Islet of Langerhans (tissue), 1 donor: ENCODE measurements at regions not wholly inside any gene's neighbourhood (a gene's known extent, or its start where the extent isn't known, plus 50 kb on each side); places are given as distances from the start of the nearest gene placed in this dataset.

ENCODE experiments used
- FAIRE-seq: peaks from one replicate; lab custom pipeline; 2011; peaks lifted over from hg19 to GRCh38; lab: Jason Lieb, UNC

GRCh38 chr6:105907301-105907700, 178.8 kb upstream of the PRDM1 start:
- FAIRE-seq, result no peak

DNA sequence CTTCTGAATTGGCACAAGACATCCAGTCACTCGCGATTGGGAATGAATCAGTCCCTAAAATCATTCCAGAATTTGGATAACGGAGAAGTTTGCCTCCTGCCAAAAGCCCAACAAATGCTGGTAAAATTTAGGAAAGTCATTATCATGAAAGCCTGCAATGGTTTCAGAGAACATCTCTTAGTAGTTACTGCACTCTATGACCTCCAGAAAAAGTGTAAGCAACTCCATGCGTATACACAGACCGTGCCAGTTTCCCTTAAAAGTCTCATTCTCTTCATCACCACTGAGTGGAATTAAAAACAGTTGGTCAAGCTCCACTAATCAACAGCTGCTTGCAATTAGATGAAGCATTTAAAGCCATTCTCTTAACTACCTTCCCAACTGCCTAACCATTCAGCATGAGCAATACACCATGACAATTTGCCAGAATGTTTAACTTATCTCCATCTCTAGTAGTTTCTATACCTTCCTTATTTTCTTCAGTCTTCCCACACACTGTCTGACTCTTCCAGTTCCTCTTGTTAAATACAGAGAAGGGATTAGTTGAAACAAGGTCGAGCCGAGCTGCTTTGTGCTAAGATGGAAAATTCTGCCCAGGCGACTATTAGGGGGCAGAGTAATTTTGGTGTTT, 183.6 kb upstream of the PRDM1 start:
- no peak for FAIRE-seq

DNA sequence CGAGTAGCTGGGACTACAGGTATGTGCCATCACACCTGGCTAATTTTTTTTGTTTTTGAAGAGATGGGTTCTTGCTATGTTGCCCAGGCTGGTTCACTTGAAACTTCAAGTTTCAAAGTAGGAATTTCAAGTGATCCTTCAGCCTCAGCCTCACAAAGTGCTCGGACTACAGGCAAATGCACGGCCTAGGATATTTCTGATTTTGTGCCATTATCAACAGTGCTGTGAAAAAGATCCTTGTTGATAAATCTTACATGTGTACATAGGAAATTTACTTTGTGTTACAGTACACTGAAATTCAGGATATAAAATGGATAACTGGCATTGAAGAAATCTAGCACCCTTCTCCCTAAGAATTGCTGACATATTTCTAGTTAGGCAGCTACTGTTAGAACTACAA, 184.6 kb upstream of the PRDM1 start:
- no peak for FAIRE-seq

GRCh38 chr6:105900125-105900937, 185.8 kb upstream of the PRDM1 start:
- no peak for FAIRE-seq

GRCh38 chr6:105898286-105898685, 187.8 kb upstream of the PRDM1 start:
- FAIRE-seq, result no peak

DNA sequence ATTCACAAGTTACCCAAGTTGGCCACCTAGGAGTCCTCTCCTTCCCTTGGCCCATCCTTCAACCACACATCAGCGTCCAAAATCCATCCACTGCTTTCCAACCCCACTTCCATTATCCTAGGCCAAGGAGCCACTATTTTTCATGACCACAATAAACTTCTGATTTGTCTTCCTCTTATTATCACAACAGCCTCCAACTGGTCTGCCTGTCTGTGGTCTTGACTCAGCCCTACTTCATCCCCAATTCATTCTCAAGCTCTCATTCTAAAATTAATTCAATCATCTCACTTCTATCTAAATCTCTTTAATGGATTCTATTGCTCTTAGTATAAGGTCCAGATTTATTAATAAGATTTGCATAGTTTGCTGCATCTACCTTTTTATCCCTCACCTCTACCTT, 189.0 kb upstream of the PRDM1 start:
- FAIRE-seq, result no peak

GRCh38 chr6:105896821-105897095, 189.4 kb upstream of the PRDM1 start:
- no peak for FAIRE-seq

GRCh38 chr6:105896052-105896820, 189.9 kb upstream of the PRDM1 start:
- FAIRE-seq, result no peak

DNA sequence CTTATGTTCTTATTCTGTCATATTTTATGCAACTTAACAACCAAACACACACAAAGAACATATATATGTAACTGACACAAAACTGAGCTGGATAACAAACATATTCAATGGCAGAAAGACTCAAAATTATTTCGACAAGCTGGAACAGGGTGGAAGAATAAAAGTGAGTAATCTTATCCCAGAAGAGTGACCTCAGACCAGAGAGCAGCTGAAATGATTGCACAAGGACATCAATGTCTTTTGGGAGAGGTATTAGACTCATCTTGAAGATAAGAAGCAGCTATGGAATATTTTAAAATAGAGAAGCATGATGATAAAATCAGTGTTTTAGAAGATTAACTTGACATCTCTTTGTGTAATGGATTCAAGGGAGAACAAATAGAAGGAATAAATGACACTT, 191.6 kb upstream of the PRDM1 start:
- no peak for FAIRE-seq

- no peak for FAIRE-seq
Measured at GRCh38 chr6:105893741-105894140, 192.4 kb upstream of the PRDM1 start.

- FAIRE-seq, result no peak
Measured at GRCh38 chr6:105892577-105893262, 193.4 kb upstream of the PRDM1 start.

GRCh38 chr6:105890521-105891244, 195.5 kb upstream of the PRDM1 start:
- no peak for FAIRE-seq

DNA sequence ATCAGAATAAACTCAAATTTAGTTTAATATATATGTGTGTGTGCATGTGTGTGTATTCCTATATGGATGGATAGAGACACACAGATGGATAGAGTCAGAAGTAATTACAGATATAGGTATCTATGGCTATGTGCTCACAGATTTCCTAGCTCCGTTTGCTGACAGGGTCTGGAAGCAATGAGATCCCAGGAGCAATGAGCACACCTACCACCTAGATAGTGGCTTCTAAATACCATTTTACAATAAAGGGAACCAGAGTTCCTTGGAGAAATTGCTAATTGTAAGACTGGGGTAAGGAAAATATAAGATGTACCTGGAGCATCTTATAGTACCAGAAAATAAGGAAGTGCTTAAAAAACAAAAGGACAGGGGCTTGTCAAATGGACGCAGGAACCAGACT, 196.2 kb upstream of the PRDM1 start:
- FAIRE-seq, result no peak

DNA sequence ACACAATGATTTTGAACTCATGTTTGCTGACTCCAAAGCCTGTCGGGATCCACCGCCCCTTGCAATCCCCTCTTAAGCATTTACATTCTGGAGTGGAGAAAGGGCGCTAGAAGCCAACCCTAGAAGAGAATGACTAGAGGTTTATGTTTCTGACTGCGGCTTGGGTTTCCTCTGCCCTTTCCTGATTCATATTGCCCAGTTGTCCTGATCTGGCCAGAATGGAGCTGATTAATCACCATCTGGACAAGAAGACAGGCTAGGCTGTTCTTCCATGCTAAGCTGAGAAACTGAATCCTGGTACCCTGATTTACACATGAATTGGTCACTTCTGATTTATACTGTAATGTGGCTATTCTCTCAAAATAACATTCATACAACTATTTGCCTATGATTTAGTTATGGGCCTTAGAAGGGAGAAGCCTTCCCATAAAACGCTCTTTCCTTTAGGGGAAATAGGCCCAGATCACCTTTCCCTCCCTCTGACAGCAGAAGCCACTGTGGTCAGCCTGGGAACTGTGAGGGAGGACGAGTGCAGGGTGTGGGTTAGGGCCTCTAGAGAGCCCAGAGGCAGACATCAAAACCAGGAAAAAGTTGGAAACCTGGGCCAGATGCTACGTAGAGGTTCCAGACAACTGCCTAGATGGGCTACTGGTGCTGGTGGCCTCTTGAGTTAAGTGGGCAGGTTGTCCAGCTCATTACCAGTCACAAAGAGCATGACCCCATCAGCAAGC, 199.2 kb upstream of the PRDM1 start:
- FAIRE-seq, result no peak

GRCh38 chr6:105886066-105886813, 199.9 kb upstream of the PRDM1 start:
- no peak for FAIRE-seq

- no peak for FAIRE-seq
Measured at GRCh38 chr6:105884426-105884825, 201.7 kb upstream of the PRDM1 start.

DNA sequence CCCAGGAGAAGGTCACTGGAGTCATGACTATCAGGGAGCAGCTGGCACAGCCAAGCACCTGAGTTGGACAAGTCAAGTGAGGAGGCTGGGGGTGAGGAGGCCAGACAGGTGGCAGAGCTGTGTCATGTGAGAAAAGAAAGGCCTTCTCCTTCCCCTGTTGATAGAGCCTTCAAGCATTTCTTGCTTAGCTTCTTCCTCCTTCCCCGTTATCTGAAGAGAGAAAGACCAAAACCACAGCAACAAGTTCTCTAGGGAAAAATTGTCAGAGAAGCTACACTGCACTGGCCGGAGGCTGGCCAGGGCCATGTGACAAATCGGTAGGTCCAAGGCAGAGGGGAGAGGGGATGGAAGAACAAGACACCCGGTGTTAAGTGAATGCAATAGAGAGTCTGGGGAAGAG, 202.1 kb upstream of the PRDM1 start:
- no peak for FAIRE-seq

GRCh38 chr6:105882828-105883227, 203.3 kb upstream of the PRDM1 start:
- FAIRE-seq, result no peak

GRCh38 chr6:105882121-105882803, 203.9 kb upstream of the PRDM1 start:
- no peak for FAIRE-seq

GRCh38 chr6:105881608-105882007, 204.5 kb upstream of the PRDM1 start:
- no peak for FAIRE-seq
